GM19193 (cell line): ENCODE measurements at regions not wholly inside any gene's neighbourhood (a gene's known extent, or its start where the extent isn't known, plus 50 kb on each side); places are given as distances from the start of the nearest gene placed in this dataset.

ENCODE experiments used
- POLR2A ChIP-seq: IDR thresholded peaks from 4 replicates; pipeline ENCODE4 v1.6.1; 2011; ENCODE audit not compliant: insufficient read depth, insufficient read length; ENCODE audit errors: extremely low read depth

DNA sequence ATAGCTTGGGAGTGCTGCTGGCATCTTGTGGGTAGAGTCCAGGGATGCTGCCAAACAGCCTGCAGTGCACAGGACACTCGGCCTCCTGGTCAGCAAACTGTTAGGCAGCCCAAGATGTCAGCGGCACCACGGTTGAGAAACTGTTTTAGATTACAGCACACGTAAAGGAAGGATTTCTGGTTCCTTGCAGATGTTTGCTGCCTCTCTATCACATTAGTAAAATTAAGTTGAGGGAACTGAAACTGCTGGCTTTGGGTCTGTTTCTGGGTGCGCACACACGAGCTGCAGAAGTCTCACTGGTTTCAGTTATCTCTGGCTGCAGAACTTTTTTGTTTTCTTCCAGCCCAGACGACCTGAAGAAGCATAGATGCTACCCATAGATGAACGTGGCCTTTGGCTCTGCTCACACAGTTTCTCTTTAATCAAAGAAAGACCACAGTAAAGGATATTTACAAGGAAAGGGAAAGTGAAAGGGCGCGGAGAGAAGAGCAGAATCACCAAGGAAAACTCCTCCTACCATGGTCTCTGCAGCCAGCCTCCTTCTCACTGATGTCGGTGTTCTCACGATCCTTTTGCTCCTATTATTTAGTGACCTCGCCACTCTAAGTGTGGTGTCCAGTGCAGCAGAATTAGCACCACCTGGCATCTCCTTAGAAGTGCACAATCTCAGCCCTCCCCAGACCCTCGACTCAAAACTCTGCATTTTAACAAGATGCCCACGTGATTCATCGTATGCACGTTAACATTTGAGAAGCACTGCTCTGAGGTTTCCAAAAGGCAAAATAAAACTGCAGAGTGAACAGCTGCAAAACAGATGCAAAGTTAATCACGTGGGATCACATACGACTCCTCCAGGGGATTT, 50.6 kb upstream of the AKAP13 start:
- TF ChIP-seq POLR2A, result peak; percentile 37
